HL-60 (cell line): ENCODE measurements at regions not wholly inside any gene's neighbourhood (a gene's known extent, or its start where the extent isn't known, plus 50 kb on each side); places are given as distances from the start of the nearest gene placed in this dataset.

Experiments
- GABPA ChIP-seq: IDR thresholded peaks from 2 replicates; pipeline ENCODE4 v1.6.1; 2012; ENCODE audit warnings: low read depth
- TF ChIP-seq, protein P1 (sequence below): IDR thresholded peaks from 2 replicates; pipeline ENCODE4 v1.6.1; 2012; ENCODE audit warnings: low read depth; ENCODE audit not compliant: insufficient replicate concordance
- TF ChIP-seq, protein P2 (sequence below): IDR thresholded peaks from one replicate; pipeline ENCODE4 v1.5.1; 2011; ENCODE audit warnings: low read length, control low read depth, inconsistent platforms; ENCODE audit not compliant: insufficient read depth

DNA sequence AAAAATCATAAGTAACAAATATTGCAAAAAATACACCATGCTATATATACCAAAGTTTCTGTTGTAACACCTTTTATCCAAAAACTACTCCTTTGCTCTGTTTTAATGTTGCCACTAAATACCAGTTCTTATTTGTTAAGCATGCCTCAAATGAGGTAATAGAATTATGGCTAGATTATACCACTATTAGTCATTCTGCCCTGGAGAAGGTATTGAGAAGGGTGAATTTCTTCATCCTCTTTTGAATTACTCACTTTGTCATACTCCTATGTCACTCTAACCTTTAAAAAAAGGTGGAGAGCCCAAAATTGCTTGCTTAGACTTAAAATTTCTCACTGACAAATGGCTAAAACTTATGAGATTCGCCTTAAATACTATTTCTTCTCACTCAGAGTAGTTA is 750.9 kb downstream of the MAT2B start:
- TF ChIP-seq, protein P1, sequence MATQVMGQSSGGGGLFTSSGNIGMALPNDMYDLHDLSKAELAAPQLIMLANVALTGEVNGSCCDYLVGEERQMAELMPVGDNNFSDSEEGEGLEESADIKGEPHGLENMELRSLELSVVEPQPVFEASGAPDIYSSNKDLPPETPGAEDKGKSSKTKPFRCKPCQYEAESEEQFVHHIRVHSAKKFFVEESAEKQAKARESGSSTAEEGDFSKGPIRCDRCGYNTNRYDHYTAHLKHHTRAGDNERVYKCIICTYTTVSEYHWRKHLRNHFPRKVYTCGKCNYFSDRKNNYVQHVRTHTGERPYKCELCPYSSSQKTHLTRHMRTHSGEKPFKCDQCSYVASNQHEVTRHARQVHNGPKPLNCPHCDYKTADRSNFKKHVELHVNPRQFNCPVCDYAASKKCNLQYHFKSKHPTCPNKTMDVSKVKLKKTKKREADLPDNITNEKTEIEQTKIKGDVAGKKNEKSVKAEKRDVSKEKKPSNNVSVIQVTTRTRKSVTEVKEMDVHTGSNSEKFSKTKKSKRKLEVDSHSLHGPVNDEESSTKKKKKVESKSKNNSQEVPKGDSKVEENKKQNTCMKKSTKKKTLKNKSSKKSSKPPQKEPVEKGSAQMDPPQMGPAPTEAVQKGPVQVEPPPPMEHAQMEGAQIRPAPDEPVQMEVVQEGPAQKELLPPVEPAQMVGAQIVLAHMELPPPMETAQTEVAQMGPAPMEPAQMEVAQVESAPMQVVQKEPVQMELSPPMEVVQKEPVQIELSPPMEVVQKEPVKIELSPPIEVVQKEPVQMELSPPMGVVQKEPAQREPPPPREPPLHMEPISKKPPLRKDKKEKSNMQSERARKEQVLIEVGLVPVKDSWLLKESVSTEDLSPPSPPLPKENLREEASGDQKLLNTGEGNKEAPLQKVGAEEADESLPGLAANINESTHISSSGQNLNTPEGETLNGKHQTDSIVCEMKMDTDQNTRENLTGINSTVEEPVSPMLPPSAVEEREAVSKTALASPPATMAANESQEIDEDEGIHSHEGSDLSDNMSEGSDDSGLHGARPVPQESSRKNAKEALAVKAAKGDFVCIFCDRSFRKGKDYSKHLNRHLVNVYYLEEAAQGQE: no peak
- no peak for TF ChIP-seq GABPA
- TF ChIP-seq, protein P2, sequence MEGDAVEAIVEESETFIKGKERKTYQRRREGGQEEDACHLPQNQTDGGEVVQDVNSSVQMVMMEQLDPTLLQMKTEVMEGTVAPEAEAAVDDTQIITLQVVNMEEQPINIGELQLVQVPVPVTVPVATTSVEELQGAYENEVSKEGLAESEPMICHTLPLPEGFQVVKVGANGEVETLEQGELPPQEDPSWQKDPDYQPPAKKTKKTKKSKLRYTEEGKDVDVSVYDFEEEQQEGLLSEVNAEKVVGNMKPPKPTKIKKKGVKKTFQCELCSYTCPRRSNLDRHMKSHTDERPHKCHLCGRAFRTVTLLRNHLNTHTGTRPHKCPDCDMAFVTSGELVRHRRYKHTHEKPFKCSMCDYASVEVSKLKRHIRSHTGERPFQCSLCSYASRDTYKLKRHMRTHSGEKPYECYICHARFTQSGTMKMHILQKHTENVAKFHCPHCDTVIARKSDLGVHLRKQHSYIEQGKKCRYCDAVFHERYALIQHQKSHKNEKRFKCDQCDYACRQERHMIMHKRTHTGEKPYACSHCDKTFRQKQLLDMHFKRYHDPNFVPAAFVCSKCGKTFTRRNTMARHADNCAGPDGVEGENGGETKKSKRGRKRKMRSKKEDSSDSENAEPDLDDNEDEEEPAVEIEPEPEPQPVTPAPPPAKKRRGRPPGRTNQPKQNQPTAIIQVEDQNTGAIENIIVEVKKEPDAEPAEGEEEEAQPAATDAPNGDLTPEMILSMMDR: no peak
